Activated CD8-positive, alpha-beta memory T cell treated with anti-CD3 and anti-CD28 coated beads, Interleukin-2, amount 10 ng/mL, durations not matched to agents 7 days and 5 days (primary cell): ENCODE measurements at regions not wholly inside any gene's neighbourhood (a gene's known extent, or its start where the extent isn't known, plus 50 kb on each side); places are given as distances from the start of the nearest gene placed in this dataset.

Experiments
- ATAC-seq: fragments of 150-1000 bp; cut with Tn5 transposase; one replicate; pipeline ENCODE4 v1.10.0; 2021; ENCODE audit warnings: moderate library complexity
- CTCF ChIA-PET: fragments of 350-600 bp; sonication (Branson Sonifier 250); formaldehyde crosslinking; loops from one replicate; lab custom pipeline; 2021; ENCODE audit warnings: antibody characterized with exemption; lab: Charles Lee
- DNase-seq: peaks from one replicate; pipeline ENCODE4 v3.0.0-alpha.2; 2020
- H3K27ac Mint-ChIP-seq: one replicate; pipeline ENCODE4 v1.8.0; 2021; ENCODE audit warnings: mild to moderate bottlenecking, mixed read lengths
- H3K27me3 Mint-ChIP-seq: one replicate; pipeline ENCODE4 v1.8.0; 2021; ENCODE audit warnings: mixed read lengths
- H3K36me3 Mint-ChIP-seq: one replicate; pipeline ENCODE4 v1.8.0; 2021; ENCODE audit warnings: mild to moderate bottlenecking, mixed read lengths
- H3K4me1 Mint-ChIP-seq: one replicate; pipeline ENCODE4 v1.8.0; 2021; ENCODE audit warnings: mixed read lengths
- H3K4me3 Mint-ChIP-seq: one replicate; pipeline ENCODE4 v1.8.0; 2021; ENCODE audit warnings: mild to moderate bottlenecking, moderate library complexity, mixed read lengths
- H3K9me3 Mint-ChIP-seq: one replicate; pipeline ENCODE4 v1.8.0; 2022; ENCODE audit warnings: low read depth, mixed read lengths

DNA sequence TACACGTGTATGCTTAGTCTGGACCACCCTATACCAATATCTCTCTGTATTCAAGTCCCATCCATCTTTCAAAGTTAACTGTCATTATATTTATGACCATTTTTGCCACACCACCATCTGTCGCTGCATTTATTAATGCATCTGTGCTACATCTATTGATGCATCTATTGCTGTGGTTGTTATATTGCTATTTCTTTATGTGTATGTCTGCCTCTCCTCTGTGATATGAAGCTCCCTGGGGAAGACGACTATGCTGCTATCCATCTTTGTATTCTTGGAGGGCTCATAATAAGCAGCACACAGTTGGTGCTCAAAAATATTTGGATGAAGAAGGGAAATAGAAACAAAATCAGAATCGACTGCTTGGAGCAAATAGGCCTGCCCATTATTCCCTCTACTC is 357.6 kb downstream of the RPS29 start:
- Mint-ChIP-seq H3K4me1 (no peaks in the 10 kb centered on the region), H3K27me3 (no peaks in the 10 kb centered on the region), H3K4me3 (no peak overlapping the region), H3K9me3 (no peaks in the 10 kb centered on the region), H3K36me3 (no peaks in the 10 kb centered on the region), H3K27ac (no peak overlapping the region)
- CTCF ChIA-PET = no interaction called here
- DNase-seq (no peak), ATAC-seq (no peak)

DNA sequence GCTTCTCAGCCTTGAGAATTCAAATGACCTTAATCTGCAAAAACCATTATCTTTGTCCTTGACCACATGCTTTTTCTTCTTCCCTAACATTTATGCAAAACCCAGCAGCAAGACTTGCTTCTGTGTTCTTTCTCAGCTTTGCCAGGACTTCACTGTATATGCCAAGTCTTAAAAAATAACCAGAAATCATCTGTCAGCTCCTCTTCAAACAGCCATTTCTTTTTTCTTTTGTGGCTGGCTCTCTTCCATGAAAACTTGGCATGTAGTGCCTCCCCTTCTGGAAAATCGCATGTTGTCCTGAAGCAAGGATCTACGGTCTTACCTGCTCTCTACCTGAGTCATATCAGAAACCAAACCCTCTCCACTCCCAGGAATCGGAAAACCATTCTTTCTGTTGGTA is 364.9 kb downstream of the RPS29 start:
- no peak for ATAC-seq
- CTCF ChIA-PET = no interaction called here
- Mint-ChIP-seq H3K27me3 (no peaks in the 10 kb centered on the region), H3K36me3 (no peaks in the 10 kb centered on the region), H3K4me1 (no peaks in the 10 kb centered on the region), H3K4me3 (no peak overlapping the region), H3K27ac (no peak overlapping the region), H3K9me3 (no peaks in the 10 kb centered on the region)
- no peak for DNase-seq

DNA sequence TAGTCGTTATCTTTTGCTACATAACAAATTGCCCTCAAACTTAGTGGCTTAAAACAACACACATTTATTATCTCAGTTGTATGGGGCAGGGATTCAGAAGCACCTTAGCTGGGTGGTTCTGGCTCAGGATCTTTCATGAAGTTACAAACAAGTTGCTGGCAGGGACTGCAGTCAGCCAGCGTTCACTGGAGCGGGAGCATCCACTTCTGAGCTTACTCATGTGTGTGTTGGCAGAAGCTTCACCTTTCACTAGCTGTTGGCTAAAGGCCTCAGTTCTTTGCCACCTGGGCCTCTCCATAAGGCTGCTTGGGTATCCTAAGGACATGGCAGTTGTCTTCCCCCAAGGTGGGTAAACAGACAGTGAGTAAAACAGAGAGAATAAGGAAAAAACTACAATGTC is 365.7 kb downstream of the RPS29 start:
- no peaks in the 10 kb centered on the region for H3K9me3 Mint-ChIP-seq
- H3K4me3 Mint-ChIP-seq = no peak overlapping the region
- H3K4me1 Mint-ChIP-seq = no peaks in the 10 kb centered on the region
- no peak overlapping the region for H3K27ac Mint-ChIP-seq
- ATAC-seq = no peak
- CTCF ChIA-PET = no interaction called here
- DNase-seq = no peak
- H3K36me3 Mint-ChIP-seq = no peaks in the 10 kb centered on the region
- H3K27me3 Mint-ChIP-seq = no peaks in the 10 kb centered on the region

DNA sequence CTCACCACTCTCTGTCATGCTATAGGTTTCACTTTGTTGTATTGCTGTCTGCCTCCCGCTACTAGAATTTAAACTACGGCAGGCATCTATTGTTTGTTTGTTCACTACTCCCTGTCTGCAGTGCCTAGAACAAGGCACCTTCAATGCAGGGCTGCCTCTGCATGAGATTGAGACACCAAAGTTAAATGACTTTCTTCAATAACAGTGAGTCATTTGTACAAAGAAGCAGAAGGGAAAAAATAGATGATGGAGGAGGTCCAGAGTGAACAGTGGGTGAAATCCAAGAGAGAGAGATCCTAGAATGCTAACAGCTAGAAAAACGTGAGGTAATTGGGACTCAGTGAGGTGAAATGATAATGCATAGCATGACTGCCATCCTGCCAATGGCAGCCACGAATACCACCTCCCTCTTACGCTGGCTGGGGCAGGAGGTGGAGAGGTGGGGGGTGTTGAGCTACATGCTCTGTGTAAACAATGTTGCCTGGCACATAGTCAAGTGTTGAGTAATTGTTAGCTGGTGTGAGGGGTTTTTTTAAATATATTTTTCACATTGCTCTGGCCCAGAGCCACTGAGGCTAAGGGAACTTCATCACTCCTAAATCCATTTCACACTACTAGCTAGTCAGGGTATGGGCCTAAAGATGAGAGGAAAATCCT is 367.6 kb downstream of the RPS29 start:
- DNase-seq (no peak), ATAC-seq (no peak)
- Mint-ChIP-seq H3K9me3 (no peaks in the 10 kb centered on the region), H3K36me3 (no peaks in the 10 kb centered on the region), H3K4me3 (no peak overlapping the region), H3K4me1 (no peaks in the 10 kb centered on the region), H3K27me3 (no peaks in the 10 kb centered on the region), H3K27ac (no peak overlapping the region)
- CTCF ChIA-PET = no interaction called here

DNA sequence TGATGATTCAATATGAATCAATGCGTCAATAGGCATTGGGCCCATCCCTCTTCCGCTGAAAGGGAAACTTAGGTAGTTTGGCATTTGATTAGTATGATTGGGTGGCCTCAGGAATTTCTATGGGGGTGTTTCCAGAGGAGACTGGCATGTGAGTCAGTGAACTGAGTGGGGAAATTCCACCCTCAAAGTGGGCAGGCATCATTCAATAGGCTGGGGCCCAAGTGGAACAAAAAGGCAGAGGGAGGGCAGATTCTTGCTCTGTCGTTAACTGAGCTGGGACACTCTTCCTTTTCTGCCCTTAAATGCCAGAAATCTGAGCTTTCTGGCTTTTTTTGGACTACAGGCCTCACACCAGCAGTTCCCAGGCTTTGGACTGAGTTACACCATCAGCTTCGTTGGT is 373.5 kb downstream of the RPS29 start:
- H3K36me3 Mint-ChIP-seq = no peaks in the 10 kb centered on the region
- CTCF ChIA-PET = no interaction called here
- no peaks in the 10 kb centered on the region for H3K9me3 Mint-ChIP-seq
- H3K27ac Mint-ChIP-seq = no peak overlapping the region
- H3K4me3 Mint-ChIP-seq = no peak overlapping the region
- ATAC-seq = no peak
- no peaks in the 10 kb centered on the region for H3K4me1 Mint-ChIP-seq
- no peaks in the 10 kb centered on the region for H3K27me3 Mint-ChIP-seq
- DNase-seq = no peak

DNA sequence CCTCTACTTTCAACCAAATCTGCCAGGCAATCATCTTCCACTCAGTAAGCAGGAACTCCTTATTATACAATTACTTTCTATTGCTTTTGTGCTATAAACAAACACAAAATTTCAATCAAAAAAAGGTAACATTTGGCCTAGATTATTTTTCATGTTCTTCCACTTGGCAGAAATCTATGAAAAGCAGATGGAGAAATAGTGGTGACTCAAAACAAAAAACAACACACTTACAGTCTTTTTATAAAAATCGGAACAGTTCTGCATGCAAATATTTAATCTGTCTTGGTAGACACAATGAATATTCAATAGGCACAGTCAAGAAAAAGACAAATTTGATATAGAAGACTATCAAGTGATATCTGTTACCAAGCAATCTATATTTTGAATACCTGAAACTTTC is 376.8 kb downstream of the RPS29 start:
- no peaks in the 10 kb centered on the region for H3K4me1 Mint-ChIP-seq
- H3K9me3 Mint-ChIP-seq = no peaks in the 10 kb centered on the region
- H3K36me3 Mint-ChIP-seq = no peaks in the 10 kb centered on the region
- CTCF ChIA-PET = no interaction called here
- H3K27me3 Mint-ChIP-seq = no peaks in the 10 kb centered on the region
- no peak overlapping the region for H3K4me3 Mint-ChIP-seq
- no peak overlapping the region for H3K27ac Mint-ChIP-seq
- DNase-seq (no peak), ATAC-seq (no peak)

DNA sequence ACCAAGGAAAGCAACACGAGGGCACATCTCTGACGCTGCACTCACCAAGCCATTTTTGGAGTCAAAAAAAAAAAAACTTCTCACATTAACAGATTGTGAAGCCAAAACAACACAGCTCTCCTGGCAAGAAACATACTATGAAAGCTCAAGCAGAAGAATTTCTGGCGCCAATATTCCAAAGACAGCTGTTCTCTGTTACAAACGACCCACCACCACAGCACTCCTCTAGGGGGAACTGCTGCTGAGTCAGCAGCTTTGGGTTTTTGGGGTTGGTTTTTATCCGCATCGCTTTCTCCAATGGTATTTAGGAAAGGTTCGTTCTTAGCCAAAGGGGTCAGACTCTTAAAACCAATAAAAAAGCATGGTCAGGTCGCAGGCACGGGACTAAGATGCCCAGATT is 379.4 kb downstream of the RPS29 start:
- ATAC-seq (no peak), DNase-seq (no peak)
- no peak overlapping the region for H3K27ac Mint-ChIP-seq
- H3K27me3 Mint-ChIP-seq = no peaks in the 10 kb centered on the region
- CTCF ChIA-PET = no interaction called here
- H3K36me3 Mint-ChIP-seq = no peaks in the 10 kb centered on the region
- no peaks in the 10 kb centered on the region for H3K9me3 Mint-ChIP-seq
- H3K4me1 Mint-ChIP-seq = no peaks in the 10 kb centered on the region
- H3K4me3 Mint-ChIP-seq = no peak overlapping the region

DNA sequence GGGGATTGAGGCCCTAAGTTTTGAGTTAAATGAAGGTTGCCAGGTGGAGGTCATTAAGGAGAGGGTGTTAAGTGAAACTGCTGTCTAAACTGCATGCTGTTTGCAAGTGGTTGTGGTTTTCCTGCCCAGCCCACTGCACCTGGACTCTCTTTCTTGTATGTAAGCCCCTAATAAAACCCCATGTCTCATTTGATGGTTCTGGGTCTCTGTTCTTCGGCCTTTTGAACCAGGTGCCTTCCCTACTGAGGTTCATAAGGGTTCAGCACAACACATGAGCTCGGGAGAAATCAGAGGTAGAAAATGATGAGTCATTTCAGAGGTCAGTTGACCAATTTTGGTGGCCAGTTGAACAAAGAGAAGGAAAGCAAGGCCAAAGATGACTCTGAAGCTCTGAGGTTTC is 382.5 kb downstream of the RPS29 start:
- no peak for ATAC-seq

DNA sequence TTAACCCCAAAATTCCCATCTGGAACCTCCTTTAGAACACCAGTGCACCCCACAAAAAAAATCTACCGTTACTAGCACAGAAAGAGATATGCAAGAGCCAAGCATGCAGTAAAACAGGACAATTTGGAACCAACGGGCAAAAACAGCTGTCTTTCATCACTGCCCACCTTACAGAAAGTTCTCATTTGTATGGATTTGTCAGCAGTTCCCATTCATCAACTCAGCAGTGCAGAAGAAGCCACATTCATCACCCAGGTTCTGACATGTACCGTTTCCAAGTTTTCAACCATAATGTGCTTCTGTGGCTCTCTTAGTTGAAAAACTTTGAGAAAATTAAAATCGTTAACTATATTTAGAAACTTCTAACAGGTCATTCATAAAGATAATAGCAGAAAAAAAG is 387.0 kb downstream of the RPS29 start:
- Mint-ChIP-seq H3K36me3 (no peaks in the 10 kb centered on the region), H3K27me3 (no peaks in the 10 kb centered on the region), H3K9me3 (no peaks in the 10 kb centered on the region), H3K4me1 (no peaks in the 10 kb centered on the region), H3K4me3 (no peak overlapping the region), H3K27ac (no peak overlapping the region)
- CTCF ChIA-PET = no interaction called here
- ATAC-seq = no peak
- no peak for DNase-seq

More for the DNA sequence above, 382.5 kb downstream of the RPS29 start:
- no peaks in the 10 kb centered on the region for H3K36me3 Mint-ChIP-seq
- no peaks in the 10 kb centered on the region for H3K9me3 Mint-ChIP-seq
- no peak overlapping the region for H3K4me3 Mint-ChIP-seq
- no peaks in the 10 kb centered on the region for H3K4me1 Mint-ChIP-seq
- no peak overlapping the region for H3K27ac Mint-ChIP-seq
- CTCF ChIA-PET = no interaction called here
- no peak for DNase-seq
- no peaks in the 10 kb centered on the region for H3K27me3 Mint-ChIP-seq

DNA sequence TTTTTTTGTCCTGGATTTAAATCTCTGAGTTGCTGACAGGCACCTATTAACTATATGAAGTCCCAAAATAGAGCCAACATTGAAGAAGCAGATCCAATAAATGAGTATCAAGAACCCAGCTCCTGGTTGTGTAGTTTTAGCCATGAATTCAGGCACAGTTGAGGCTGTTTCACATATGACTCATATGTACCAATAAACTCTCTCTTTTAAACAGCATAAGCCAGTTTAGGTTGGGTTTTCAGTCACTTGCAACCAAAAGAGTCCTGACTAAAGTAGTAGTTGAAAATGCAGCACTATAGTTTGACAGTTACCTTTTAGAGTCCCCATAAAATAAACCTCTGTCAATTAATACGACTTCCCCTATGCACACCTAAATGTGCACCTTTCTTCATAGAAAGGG is 389.9 kb downstream of the RPS29 start:
- ATAC-seq = no peak
- Mint-ChIP-seq H3K27ac (no peak overlapping the region), H3K36me3 (no peaks in the 10 kb centered on the region), H3K4me1 (no peaks in the 10 kb centered on the region), H3K4me3 (no peak overlapping the region), H3K9me3 (no peaks in the 10 kb centered on the region), H3K27me3 (no peaks in the 10 kb centered on the region)
- no peak for DNase-seq
- CTCF ChIA-PET = no interaction called here

DNA sequence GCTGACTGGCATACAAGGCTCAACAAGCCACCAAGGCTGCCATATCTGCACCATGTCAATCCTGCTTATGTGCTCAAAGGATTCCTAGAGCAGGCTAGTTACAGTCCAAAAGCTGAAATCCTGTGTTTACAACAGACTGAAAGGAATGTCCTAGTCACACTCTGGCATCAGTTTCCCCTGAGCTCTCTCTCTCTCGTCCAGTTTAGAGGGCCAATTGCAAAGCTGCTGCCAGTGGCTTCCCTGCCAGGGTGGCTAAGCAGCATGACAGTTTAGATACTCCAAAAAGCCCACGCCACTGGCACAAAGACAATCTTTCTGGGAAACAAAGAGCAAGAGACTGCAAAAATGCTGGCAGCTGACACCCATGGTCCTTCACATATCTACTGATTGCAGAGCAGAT is 392.1 kb downstream of the RPS29 start:
- H3K27ac Mint-ChIP-seq = no peak overlapping the region
- H3K36me3 Mint-ChIP-seq = no peaks in the 10 kb centered on the region
- CTCF ChIA-PET = no interaction called here
- no peak overlapping the region for H3K4me3 Mint-ChIP-seq
- no peaks in the 10 kb centered on the region for H3K9me3 Mint-ChIP-seq
- DNase-seq (no peak), ATAC-seq (no peak)
- H3K27me3 Mint-ChIP-seq = no peaks in the 10 kb centered on the region
- no peaks in the 10 kb centered on the region for H3K4me1 Mint-ChIP-seq

DNA sequence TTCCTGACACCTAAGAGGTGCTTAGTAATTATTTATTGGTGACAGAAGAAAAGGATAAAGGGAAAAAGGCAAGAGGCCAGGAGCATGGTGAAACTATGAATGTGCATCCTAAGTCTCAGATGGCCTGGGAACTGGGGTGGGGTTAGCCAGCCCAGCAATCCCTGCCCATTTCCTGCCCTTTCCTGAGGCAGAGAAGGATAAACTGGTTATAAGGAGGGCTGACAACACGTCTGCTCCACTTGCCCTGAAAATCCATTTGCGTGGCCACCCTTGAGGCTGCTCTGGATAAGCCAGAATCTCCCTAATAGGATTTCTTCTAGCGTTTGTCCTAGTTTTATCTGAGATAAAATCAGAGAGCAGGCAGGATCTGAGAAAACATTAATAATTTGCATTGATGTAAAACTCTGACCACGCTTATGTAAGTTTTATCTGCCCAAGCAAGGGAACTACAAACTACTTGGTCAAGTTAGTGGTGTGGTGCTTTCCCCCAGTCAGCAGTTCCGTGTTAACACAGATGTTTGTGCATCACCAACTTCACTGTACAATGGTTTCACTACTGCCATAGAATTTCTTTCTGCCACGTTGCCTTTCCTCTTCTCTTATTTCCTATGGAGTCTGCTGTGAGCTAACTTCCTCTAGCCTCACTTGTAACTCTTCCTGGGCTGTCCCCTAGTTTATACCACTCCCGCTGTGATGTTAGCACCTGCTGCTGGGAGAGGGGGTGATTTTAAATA is 392.7 kb downstream of the RPS29 start:
- no peak for ATAC-seq
- Mint-ChIP-seq H3K9me3 (no peaks in the 10 kb centered on the region), H3K36me3 (no peaks in the 10 kb centered on the region), H3K4me3 (no peak overlapping the region), H3K27me3 (no peaks in the 10 kb centered on the region), H3K27ac (no peak overlapping the region), H3K4me1 (no peaks in the 10 kb centered on the region)
- no peak for DNase-seq
- CTCF ChIA-PET = no interaction called here

DNA sequence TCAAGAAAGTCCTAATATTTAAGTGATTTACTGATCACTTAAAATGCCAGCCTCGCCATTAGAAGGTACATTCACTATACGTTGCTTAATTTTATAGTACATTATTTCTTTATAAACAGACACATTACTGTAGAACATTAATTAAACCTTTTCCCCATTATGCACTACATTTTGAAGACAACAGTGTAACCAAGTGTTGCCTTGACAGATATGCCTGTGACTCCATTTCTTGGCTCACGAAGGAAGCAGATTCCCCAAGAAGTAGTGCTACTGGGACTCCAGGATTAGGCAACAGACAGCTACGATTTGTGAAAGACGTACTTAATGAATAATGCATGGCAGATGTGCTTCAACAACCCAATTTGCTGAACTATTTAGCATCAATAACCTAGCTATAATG is 394.8 kb downstream of the RPS29 start:
- no peaks in the 10 kb centered on the region for H3K4me1 Mint-ChIP-seq
- H3K4me3 Mint-ChIP-seq = no peak overlapping the region
- H3K36me3 Mint-ChIP-seq = no peaks in the 10 kb centered on the region
- H3K9me3 Mint-ChIP-seq = no peaks in the 10 kb centered on the region
- H3K27me3 Mint-ChIP-seq = no peaks in the 10 kb centered on the region
- H3K27ac Mint-ChIP-seq = no peak overlapping the region
- ATAC-seq (no peak), DNase-seq (no peak)
- CTCF ChIA-PET = no interaction called here

DNA sequence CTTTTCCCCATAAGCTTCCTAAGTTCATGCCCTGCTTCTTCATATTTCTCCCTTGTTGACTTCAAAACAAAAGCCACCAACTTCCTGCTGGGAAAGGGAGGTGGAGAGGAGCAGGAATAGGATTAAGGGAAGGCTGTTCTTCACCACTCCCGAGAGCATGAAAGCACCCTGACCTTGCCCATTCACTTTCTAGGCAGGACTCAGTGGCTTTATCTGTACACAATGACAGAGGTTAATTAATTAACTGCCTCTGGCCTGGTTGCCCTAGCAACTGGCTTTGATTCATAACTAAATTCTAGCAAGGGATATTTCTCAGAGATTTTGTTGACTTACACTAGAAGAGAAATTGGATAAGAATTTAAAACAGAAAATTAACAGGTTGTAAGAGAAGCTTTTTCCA is 396.8 kb downstream of the RPS29 start:
- Mint-ChIP-seq H3K9me3 (no peaks in the 10 kb centered on the region), H3K36me3 (no peaks in the 10 kb centered on the region)
- CTCF ChIA-PET = no interaction called here

More for the DNA sequence above, 396.8 kb downstream of the RPS29 start:
- DNase-seq = no peak
- Mint-ChIP-seq H3K27me3 (no peaks in the 10 kb centered on the region), H3K27ac (no peak overlapping the region), H3K4me3 (no peak overlapping the region), H3K4me1 (no peaks in the 10 kb centered on the region)
- ATAC-seq = no peak
